GM19035 (cell line): ENCODE measurements at regions not wholly inside any gene's neighbourhood (a gene's known extent, or its start where the extent isn't known, plus 50 kb on each side); places are given as distances from the start of the nearest gene placed in this dataset.

Source experiments
- ATAC-seq: cut with Tn5 transposase; IDR thresholded peaks from one replicate; pipeline ENCODE4 v1.9.1; 2021; ENCODE audit not compliant: unreplicated experiment

GRCh38 chr11:129590030-129590752, 214.5 kb downstream of the BARX2 start:
- no peak for ATAC-seq

DNA sequence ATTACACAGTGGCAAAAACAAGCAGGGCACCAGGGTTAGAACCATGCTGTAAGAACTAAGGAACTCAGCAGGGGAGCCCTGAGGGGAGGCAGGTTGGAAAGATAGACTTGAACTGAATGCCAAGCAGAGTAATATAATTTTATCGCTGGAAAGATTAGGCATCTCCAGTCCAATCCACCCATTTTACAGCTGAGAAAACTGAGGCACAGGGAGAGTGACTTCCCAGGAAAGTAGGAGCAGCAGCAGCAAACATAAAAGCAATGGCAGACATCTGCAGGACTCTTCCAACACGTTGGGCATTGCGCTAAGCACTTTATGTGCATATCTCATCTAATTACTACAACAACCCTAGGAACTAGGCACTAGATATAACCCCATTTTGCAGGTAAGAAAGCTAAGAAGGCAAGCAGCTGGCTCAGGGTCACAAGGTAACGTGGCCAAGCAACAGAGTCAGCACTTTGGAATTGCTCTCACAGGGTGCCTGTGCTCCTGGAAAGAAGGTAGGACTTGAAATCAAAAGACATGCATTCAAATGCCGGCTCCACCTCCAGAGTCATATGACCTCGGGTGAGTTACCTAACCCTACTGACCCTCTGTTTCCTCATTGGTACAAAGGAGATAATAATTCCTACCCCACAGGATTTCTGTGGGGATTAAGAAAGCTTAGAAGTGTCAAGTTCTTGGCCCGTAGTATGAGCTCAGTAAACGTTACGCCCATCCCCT, 215.3 kb downstream of the BARX2 start:
- no peak for ATAC-seq

- ATAC-seq, result no peak
Measured at GRCh38 chr11:129591527-129591926, 215.9 kb downstream of the BARX2 start.

DNA sequence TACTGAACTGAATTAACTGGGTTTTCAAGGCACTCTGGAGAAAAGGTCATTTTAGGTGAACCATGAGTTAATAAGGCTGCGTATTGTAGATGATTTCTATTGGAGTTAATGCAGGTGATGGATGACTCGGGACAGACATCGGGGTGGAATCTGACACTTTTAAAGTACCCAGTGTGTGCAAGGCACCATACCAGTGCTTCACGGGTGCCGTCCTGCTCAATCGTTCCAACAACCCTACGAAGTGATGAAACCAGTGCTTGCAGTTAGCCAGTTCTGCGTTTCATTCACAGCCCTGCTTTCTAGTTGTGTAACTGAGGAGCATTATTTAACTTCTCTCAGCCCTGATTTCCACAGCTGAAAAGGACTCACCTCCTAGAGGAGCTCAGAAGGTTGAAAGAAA, 216.5 kb downstream of the BARX2 start:
- no peak for ATAC-seq

GRCh38 chr11:129593098-129593497, 217.4 kb downstream of the BARX2 start:
- ATAC-seq, result no peak

GRCh38 chr11:129595038-129595962, 219.7 kb downstream of the BARX2 start:
- no peak for ATAC-seq

- no peak for ATAC-seq
Measured at GRCh38 chr11:129596351-129596750, 219.3 kb upstream of the TMEM45B start.

GRCh38 chr11:129598378-129598777, 217.3 kb upstream of the TMEM45B start:
- ATAC-seq, result no peak

DNA sequence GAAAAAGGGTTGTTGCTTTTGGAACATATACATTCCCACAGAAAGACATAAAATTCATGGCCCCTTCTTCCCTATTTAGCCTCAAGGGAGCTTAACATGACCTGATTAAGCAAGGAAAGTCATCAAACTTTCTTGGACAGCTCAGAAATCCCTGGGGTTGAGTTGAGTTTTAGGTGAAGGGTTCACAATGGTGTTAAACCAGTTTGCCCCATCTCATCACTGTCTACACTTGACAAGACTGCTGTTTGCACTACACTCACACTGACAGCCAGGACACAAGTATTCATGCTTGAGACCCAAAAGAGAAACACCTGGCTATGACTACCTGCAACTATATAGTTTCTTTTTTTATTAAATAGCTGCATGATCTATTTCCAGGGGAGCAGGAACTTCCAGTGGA, 209.8 kb upstream of the TMEM45B start:
- ATAC-seq, result no peak

GRCh38 chr11:129608711-129609110, 206.9 kb upstream of the TMEM45B start:
- ATAC-seq, result no peak

DNA sequence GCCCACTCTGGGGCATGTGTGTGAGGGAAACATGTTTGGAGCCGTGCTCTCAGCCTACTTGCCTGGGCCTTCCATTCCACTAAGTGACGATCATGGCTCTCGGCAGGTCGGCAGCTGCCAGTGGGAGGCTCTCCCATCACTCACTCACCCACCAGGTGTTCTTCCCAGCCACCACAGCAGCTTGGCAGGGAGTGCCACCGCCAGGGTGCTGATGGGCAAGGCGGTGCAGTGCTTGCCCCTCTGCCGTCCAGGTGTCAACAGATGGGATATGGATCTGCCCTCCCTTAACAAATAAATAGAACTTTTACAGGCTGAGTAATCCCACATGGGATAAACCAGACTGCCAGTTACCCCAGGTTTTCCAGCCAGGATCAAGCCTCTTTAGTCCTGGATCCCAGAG, 205.5 kb upstream of the TMEM45B start:
- no peak for ATAC-seq

DNA sequence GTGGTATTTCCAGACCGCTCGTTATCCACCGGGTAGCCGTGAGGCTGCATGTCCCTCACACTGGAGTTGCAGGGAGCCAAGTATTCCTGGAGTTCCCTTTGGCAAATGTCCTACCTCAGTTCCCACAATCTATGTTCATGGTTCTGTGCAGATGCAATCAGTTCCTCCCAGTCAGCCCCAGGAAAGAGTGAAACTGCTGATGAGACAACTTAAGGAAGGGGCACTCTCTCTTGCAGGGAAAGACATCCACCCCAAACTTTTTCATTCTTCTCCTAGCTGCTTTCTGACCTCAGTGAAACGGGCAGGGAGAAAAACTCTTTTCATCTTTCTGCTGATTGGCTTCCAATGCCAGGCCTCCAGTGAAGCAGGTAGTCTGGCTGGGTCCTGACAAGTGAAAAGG, 205.1 kb upstream of the TMEM45B start:
- no peak for ATAC-seq

DNA sequence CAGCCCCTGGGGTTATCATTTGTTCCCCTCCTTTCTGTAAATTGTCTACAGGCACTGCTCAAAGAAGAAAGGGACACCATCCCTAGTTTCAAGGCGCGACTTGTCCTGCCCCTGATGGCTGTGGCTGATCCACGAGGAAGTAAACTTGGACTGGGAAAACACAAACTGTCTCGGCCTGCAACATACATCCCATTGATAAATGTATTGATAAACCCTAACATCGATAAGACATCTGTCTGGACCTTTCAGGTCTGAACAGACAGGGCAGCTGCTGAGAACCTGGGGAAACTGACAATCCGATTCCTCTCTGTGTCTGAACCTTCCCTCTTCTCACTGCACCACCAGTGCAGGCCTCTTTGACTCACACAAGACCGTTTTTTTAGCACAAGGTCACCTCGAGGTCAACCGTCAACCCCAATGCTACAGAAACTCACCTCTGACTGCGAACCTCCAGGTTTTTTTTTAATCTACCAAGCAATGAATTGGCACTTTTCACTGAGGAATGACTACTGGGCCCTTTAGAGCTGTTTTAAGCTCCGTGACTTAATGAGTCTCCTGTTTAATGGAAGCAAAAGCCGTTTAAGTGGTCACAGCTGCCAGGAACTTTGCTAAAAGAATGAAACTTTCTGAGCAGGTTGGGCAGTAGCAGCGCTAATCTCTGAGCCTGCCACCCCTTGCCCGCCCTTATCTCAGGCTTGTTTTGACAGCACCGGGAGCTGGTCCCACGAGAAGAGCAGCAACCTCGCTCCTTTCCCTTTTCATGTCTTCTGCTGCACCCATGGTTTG, 203.8 kb upstream of the TMEM45B start:
- ATAC-seq, result no peak

DNA sequence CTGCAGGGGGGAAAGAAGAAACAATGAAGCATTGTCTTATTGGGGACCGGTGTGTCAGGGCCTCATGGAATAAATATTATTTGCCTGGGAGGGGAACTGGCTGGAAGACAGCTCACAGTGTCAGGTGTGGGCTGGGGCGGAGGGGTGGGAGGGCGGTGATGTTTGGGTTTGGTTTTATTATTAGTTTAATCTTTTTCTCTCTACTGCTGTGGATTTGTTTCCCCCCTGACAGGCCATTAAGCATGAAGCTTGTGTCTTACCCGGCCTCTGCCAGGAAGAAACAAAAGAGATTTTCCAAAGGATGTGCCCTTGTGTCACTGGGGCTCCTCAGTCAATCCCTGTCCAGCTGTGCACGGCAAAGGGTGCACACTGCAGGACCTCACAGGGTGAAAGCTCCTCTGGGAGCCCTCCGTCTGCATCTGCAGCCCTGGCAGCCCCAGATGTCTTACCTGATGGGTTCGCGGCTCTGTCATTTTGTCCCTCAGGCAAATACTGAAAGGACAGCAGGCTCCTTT, 203.1 kb upstream of the TMEM45B start:
- ATAC-seq, result no peak

GRCh38 chr11:129613071-129613470, 202.6 kb upstream of the TMEM45B start:
- no peak for ATAC-seq

GRCh38 chr11:129614256-129614944, 201.2 kb upstream of the TMEM45B start:
- no peak for ATAC-seq

GRCh38 chr11:129618046-129618569, 197.5 kb upstream of the TMEM45B start:
- no peak for ATAC-seq

DNA sequence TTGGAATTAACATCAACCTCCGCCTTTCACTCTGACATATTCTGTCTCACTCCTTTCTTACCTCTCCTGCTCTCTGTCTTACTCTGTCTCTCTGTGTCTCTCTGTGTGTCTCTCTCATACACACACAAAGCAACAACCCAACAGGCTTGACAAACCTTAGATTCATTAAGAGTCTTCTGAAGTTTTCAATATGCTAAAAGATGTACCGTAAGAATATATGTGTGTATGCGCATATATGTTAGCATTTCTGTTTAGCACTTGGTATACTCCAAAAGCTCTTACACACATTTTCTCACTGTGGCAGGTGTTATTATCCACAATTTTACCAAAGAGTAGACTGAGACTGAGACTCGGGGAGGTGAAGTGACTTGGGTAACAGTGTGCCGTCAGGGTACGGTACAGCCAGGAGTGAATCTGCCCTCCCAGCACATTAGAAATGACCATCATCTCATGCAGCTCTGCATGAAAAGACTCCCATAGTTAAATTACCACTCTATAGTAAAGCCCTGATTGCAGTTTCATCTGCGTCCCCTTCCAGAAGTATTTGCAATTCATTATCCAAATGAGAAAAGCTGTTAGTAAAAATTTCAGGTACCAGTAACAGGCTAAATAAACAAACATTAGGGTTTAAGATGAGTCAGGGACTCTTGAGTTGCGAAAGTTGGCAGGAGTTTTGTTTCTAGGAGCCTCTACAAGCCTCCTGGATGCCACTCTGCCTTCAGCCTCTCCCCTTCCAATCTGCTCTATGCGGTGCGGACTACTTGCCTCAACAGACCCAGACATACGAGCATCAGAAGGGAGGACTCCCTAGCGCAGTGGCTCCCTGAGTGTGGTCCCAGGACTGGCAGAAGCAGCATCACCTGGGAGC, 195.2 kb upstream of the TMEM45B start:
- ATAC-seq, result no peak

DNA sequence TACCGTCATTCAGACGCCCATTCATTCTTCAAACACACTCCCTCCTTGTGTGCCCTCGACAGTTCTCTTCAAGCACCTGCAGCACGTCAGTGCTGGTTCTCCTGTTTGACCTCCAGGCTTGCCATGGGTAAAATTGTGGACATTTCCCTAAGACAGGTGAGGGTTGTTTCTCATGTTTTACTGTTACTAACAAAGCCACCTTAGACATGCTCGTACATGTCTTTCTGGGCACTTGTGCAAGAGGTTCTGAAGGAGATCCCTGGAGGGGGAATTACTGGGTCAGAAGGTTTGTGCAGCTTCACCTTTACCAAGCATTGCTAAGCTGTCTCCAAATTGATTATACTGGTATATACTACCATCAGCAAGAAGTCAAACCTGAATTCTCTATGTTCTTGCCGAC, 189.7 kb upstream of the TMEM45B start:
- no peak for ATAC-seq
